GM19397 (cell line): ENCODE measurements at regions not wholly inside any gene's neighbourhood (a gene's known extent, or its start where the extent isn't known, plus 50 kb on each side); places are given as distances from the start of the nearest gene placed in this dataset.
"Not testable (repeated sequence)": the region's sequence is repeated elsewhere in the genome, so short reads cannot be mapped to it uniquely, and the experiment has no call there.

Experiments used
- ATAC-seq: cut with Tn5 transposase; IDR thresholded peaks from one replicate; pipeline ENCODE4 v1.9.1; 2021; ENCODE audit warnings: mild to moderate bottlenecking, moderate library complexity; ENCODE audit not compliant: unreplicated experiment

DNA sequence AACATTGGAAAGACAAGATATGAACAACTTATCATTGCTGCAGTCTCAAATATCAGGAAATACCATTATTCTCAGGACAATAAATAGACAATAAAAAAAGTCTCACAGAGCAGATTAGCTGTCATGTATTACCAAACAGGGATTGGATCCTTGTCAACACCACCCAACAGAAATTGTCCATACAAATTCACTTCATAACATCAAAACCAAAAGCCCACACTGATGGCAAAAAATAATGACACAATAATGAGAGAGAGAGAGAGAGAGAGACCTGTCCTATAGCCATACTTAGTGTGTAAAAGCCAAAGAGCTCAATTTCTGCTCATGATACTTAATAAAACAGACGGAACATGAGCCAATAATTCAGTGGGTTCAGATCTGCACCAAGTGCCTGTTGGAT, 96.5 kb downstream of the PPIAL4G start:
- ATAC-seq = no peak

- not testable (repeated sequence) for ATAC-seq
Measured at GRCh38 chr1:148386031-148386398, 97.1 kb downstream of the PPIAL4G start.

DNA sequence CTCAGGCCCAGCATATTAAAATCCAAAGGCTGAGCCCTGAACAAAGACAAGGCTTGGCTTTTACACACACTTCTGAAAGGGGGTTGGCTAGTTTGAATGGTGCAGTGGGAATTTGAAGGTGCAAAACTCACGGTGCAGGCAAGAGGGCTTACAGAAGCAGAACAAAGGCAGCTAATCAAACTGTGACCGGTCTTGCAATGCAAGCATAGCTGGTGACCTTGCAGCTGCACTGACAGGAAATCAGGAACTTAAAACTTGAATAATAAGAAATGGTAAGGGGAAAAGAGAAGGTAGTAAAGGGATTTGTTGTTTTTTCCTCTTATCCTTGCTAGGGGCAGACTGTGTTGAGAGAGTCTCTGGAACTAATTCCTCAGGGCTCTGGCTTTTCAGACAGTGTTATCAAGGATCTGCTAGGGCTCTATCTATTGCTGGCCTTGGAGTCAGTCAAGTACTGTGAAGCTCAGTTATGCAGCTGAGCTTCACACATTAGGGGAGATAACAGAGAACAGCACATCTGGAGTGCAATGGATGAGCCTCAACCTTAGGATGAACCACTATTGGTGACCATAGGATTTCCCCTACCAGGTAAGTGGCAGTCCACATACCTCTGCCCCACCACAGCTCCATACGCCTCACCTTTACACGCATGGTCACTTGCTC, 97.6 kb downstream of the PPIAL4G start:
- ATAC-seq = no peak

DNA sequence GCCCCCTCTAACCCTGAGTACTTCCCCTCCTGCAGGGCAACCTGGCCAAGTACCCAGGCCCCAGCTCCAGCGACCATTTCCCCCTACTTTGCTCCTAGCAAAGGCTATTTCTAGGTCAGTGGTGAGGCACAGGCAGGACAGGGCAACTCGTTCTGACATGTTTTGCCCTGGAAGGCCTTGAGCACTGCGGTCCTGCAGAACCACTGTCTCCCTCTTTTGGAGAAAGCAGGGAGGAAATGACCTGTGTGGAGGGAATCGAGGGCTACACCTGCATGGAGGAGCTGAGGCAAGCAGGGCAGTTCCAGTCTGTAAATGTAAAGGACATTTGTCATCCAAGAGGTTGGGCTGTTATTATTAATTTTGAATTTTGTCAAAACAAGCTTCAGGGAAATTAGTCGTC, 99.1 kb downstream of the PPIAL4G start:
- no peak for ATAC-seq

DNA sequence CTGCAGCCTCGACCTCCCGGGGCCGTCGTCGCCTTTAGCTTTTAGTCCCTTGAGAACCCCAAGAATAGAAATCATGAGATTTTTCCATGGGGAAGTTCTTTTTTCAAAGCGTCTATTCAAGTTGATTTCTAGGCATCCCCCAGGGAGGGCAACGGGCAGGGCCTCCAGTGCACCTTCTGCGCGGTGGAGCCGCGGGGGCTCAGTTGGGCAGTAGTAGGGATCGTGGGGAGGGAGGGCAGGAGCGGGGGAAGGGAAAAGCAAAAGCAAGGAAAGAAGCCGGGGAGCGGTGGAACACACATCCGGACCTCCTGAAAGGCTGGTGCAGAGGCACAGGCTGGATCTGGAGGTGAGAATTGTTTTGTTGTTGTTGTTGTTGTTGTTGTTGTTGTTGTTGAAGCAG, 103.4 kb downstream of the PPIAL4G start:
- no peak for ATAC-seq

GRCh38 chr1:148379170-148379500, 104.0 kb downstream of the PPIAL4G start:
- no peak for ATAC-seq

DNA sequence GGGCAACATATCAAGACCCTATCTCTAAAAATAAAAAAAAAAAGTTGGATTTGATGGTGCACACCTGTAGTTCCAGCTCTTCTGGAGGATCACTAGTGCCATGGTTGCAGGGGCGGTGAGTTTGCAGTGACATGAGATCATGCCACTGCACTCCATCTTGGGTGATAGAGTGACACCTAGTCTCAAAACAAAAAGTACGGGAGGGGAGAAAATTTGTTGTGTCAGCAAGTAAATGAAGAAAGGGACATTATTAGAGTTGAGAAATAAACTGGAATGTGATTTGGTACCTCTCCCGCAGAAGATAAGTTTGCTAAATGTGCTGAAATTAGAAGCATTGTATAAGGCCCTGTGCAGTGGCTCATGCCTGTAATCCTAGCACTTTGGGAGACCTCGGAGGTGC, 105.1 kb downstream of the PPIAL4G start:
- not testable (repeated sequence) for ATAC-seq

DNA sequence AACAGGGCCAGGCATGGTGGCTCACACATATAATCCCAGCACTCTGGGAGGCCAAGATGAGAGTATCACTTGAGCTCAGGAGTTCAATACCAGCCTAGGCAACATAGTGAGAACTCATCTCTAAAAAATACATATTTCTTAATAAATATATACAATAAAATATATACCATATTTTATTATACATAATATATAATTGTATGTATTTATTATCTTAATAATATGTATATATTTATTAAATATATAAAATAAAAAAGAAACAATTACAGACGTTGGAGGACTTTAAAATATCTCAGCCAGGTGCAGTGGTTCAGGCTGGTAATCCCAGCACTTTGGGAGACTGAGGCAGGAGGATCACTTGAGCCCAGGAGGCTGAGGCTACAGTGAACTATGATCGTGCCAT, 106.1 kb downstream of the PPIAL4G start:
- not testable (repeated sequence) for ATAC-seq

DNA sequence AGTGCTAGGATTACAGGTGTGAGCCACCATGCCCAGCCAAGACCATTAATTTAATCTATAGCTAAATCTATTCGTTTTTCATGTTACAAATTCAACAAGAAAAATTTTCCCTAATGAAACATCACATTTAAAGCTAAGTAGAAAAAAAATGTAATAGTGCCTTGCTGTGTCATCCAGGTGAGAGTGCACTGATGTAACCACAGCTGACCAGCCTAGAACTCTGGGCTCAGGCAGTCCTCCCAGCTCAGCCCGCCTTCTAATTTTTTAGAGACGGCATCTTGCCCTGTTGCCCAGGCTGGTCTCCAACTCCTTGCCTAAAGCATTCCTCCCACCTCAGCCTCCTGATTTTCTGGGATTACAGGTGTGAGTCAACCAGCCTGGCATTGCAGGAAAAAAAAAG, 109.0 kb downstream of the PPIAL4G start:
- no peak for ATAC-seq

DNA sequence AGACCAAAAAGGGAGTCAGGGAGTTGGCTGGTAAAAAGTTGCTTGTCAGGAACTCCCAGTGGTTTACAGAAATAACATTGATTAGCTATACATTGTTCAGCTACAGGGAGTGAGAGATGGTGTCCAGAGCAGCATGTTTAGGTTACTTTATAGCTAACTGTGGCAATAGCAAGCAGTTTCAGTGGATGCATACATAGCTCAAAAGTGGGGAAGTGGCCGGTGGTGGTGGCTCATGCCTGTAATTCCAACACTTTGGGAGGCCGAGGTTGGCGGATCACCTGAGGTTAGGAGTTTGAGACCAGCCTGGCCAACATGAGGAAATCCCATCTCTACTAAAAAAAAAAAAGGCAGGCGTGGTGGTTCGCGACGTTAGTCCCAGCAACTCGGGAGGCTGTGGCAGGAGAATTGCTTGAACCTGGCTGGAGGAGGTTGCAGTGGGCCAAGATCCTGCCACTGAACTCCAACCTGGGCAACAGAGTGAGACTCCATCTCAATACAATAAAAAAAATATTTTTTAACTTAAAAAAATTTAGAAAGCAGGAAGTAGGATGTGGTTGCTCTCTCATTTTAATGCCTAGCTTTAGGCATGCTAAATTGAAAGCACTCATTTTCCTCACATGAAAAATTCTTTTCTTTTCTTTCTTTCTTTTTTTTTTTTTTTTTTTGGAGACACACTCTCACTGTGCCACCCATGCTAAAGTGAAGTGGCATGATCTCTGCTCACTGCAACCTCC, 109.7 kb downstream of the PPIAL4G start:
- ATAC-seq = no peak

DNA sequence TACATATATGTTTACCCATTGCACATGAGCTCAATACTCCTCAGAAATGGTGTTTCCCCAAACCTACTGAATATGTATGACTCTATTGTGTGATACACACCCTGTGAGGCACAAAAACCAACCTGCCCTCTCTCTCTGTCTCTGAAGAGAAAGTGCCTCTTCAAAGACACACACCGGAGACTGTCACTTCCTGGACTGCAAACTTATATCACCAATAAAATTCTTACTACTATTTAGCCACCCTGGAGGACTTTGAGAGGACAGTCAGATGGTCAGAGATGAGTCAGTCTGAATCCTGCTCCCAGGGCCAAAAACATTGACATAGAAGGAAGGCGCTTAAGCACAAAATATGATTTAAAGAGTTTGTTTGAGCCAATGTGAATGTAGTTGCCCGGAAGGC, 110.4 kb downstream of the PPIAL4G start:
- ATAC-seq = no peak

DNA sequence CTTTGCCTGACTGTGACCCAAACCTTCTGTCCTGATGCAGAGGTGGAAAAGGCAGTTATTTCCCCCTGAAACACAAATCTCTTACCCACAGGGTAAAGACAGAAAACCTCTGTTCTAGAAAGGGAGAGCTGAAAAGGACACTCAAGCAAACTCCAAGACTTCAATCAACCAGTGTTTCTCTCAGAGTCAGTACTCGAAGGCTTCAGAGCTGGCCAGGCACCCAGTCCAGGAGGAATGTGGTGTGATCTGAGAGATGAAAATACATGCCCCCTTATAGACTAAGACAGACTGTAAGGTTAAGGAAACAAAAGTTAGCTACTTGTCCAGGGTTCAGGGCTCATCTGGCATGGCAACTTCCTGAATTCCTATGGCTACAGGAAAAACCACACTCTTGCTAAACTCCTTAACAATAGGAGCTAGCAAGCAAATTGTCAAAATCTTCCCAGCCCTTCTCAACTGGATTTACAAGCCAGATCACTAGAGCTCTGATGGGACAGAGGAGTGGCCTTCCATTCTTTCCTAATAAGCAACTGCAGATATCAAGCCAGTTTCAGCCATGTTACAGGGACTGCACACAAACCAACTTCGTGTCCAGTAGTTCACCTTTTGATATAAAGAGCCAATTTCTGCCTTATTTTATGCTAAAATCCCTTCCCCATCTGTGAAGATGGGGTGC, 110.9 kb downstream of the PPIAL4G start:
- ATAC-seq = not testable (repeated sequence)

DNA sequence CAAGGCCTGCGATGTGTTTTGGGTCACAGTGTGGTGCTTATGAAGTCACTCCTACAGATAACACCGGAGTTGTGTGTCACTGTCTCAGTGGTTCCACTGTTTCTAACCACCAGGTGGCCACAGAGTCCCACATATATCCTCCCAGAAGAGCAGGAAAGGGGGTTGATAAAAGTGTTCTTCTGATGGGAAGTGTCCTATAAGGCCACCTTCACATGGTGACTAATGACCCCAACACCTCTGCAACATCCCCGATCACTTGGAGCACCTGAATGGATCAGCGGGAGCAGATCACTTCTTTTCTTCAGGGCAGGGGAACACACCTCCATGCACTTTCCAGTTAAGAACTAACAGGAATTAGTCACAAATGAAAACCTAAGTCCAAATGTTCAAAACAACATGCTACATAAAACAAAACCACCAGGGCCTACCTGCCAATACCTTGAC, 111.5 kb downstream of the PPIAL4G start:
- ATAC-seq = peak; percentile 55

GRCh38 chr1:148370661-148371060, 112.4 kb downstream of the PPIAL4G start:
- ATAC-seq = not testable (repeated sequence)

DNA sequence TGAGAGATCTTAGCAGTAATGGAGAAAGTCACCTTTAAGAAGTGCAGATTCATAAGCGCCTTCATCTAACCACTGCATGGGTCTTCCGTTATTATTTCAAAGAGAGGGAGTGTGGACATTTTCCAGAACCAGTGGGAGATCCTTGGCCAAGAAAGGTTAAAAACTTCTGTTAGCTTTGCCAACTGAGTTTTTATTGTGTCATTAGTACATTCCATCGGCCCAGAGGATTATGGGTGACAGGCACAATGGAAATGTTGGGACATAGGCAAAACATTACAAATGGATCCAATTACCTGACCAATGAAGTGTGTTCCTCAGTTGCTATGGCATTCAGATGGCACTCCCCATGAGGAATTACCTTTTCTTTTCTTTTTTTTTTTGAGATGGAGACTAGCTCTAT, 115.5 kb downstream of the PPIAL4G start:
- no peak for ATAC-seq

GRCh38 chr1:148366136-148366753, 116.9 kb downstream of the PPIAL4G start:
- not testable (repeated sequence) for ATAC-seq

GRCh38 chr1:148365151-148365550, 118.0 kb downstream of the PPIAL4G start:
- not testable (repeated sequence) for ATAC-seq

- not testable (repeated sequence) for ATAC-seq
Measured at GRCh38 chr1:148363979-148364378, 119.1 kb downstream of the PPIAL4G start.

DNA sequence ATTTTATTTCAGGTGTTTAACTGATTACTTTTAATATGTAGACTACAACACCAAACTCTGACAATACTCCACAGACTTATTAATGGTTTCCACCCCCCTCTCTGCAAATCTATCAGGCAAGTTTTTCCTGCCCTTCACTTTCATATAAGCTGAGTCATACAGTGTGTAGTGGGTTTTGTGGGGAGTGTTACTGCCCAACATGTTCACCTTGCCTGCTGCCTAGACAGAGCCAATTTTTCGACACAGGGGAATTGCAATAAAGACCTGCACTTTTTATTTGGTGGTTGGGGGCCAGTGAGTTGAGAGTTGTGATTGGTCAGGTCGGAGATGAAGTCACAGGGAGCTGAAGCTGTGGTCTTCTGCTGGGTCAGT, 119.7 kb downstream of the PPIAL4G start:
- no peak for ATAC-seq

GRCh38 chr1:148362626-148363438, 120.3 kb downstream of the PPIAL4G start:
- ATAC-seq = no peak

GRCh38 chr1:148362216-148362611, 120.9 kb downstream of the PPIAL4G start:
- ATAC-seq = no peak
